H9 (cell line): ENCODE measurements at regions not wholly inside any gene's neighbourhood (a gene's known extent, or its start where the extent isn't known, plus 50 kb on each side); places are given as distances from the start of the nearest gene placed in this dataset.
"Not testable (repeated sequence)": the region's sequence is repeated elsewhere in the genome, so short reads cannot be mapped to it uniquely, and the experiment has no call there.

Experiments used
- DNase-seq: peaks from one replicate; pipeline ENCODE4 v3.0.0-alpha.2; 2017
- H2AFZ ChIP-seq: one replicate; pipeline ENCODE4 v1.6.1; 2013; ENCODE audit warnings: mild to moderate bottlenecking, low read length, control low read depth, moderate library complexity
- H2AK5ac ChIP-seq: 2 replicates; pipeline ENCODE4 v1.6.1; 2013; ENCODE audit warnings: low read length, control low read depth, mixed read lengths; ENCODE audit not compliant: insufficient read length
- H2BK120ac ChIP-seq: one replicate; pipeline ENCODE4 v1.6.1; 2013; ENCODE audit warnings: low read depth, mild to moderate bottlenecking, low read length, control low read depth, inconsistent platforms; ENCODE audit not compliant: poor library complexity, severe bottlenecking
- H2BK12ac ChIP-seq: 2 replicates; pipeline ENCODE4 v1.6.1; 2013; ENCODE audit warnings: low read length, control low read depth, mixed read lengths, low read depth; ENCODE audit not compliant: insufficient read length
- H2BK15ac ChIP-seq: 2 replicates; pipeline ENCODE4 v1.6.1; 2013; ENCODE audit warnings: low read depth, low read length, control low read depth
- H2BK20ac ChIP-seq: one replicate; pipeline ENCODE4 v1.6.1; 2013; ENCODE audit warnings: low read depth, mild to moderate bottlenecking, low read length, control low read depth, inconsistent platforms; ENCODE audit not compliant: poor library complexity, severe bottlenecking
- H2BK5ac ChIP-seq: 2 replicates; pipeline ENCODE4 v1.6.1; 2013; ENCODE audit warnings: low read length, control low read depth, mixed read lengths; ENCODE audit not compliant: insufficient read length
- H3K14ac ChIP-seq: 2 replicates; pipeline ENCODE4 v1.6.1; 2013; ENCODE audit warnings: low read length, control low read depth; ENCODE audit not compliant: insufficient read depth
- H3K18ac ChIP-seq: 2 replicates; pipeline ENCODE4 v1.6.1; 2013; ENCODE audit warnings: low read depth, mild to moderate bottlenecking, mixed read lengths, low read length, control low read depth; ENCODE audit not compliant: insufficient read length
- H3K23ac ChIP-seq: 2 replicates; pipeline ENCODE4 v1.6.1; 2013; ENCODE audit warnings: low read length, control low read depth, mixed read lengths, low read depth; ENCODE audit not compliant: insufficient read length
- H3K23me2 ChIP-seq: 2 replicates; pipeline ENCODE4 v1.6.1; 2013; ENCODE audit warnings: low read depth, mild to moderate bottlenecking, mixed read lengths, low read length, control low read depth; ENCODE audit not compliant: insufficient read length, poor library complexity, severe bottlenecking
- H3K27ac ChIP-seq: 2 replicates; pipeline ENCODE4 v1.5.1; 2013; ENCODE audit warnings: low read length, control low read depth, mixed read lengths, low read depth; ENCODE audit not compliant: insufficient read length
- H3K27me3 ChIP-seq: 2 replicates; pipeline ENCODE4 v1.6.1; 2013; ENCODE audit warnings: low read length, control low read depth, inconsistent platforms; ENCODE audit not compliant: insufficient read depth
- H3K4ac ChIP-seq: 2 replicates; pipeline ENCODE4 v1.6.1; 2013; ENCODE audit warnings: low read depth, mild to moderate bottlenecking, control low read depth, inconsistent platforms, low read length, moderate library complexity
- H3K4me1 ChIP-seq: 2 replicates; pipeline ENCODE4 v1.6.1; 2013; ENCODE audit warnings: low read length, control low read depth, inconsistent platforms; ENCODE audit not compliant: insufficient read depth
- H3K4me2 ChIP-seq: 2 replicates; pipeline ENCODE4 v1.6.1; 2013; ENCODE audit warnings: low read length, control low read depth, mixed read lengths; ENCODE audit not compliant: insufficient read length, insufficient read depth
- H3K56ac ChIP-seq: 2 replicates; pipeline ENCODE4 v1.6.1; 2013; ENCODE audit warnings: low read depth, mild to moderate bottlenecking, mixed read lengths, low read length, control low read depth; ENCODE audit not compliant: insufficient read length
- H3K79me1 ChIP-seq: 2 replicates; pipeline ENCODE4 v1.6.1; 2013; ENCODE audit warnings: low read depth, mild to moderate bottlenecking, moderate library complexity, low read length, control low read depth, inconsistent platforms; ENCODE audit not compliant: insufficient read depth, poor library complexity, severe bottlenecking
- H3K79me2 ChIP-seq: 2 replicates; pipeline ENCODE4 v1.6.1; 2013; ENCODE audit warnings: low read length, control low read depth, inconsistent platforms; ENCODE audit not compliant: insufficient read depth
- H3K9ac ChIP-seq: 2 replicates; pipeline ENCODE4 v1.6.1; 2013; ENCODE audit warnings: low read length, control low read depth, mixed read lengths; ENCODE audit not compliant: insufficient read length; ENCODE audit errors: extremely low read depth
- H3K9me3 ChIP-seq: one replicate; pipeline ENCODE4 v1.6.1; 2013; ENCODE audit warnings: low read depth, low read length, inconsistent platforms; ENCODE audit not compliant: control insufficient read depth
- H3T11ph ChIP-seq: one replicate; pipeline ENCODE4 v1.6.1; 2013; ENCODE audit warnings: mild to moderate bottlenecking, low read length, control low read depth, inconsistent platforms
- H4K20me1 ChIP-seq: one replicate; pipeline ENCODE4 v1.6.1; 2013; ENCODE audit not compliant: control insufficient read depth, insufficient read length, insufficient read depth
- H4K5ac ChIP-seq: 2 replicates; pipeline ENCODE4 v1.6.1; 2013; ENCODE audit warnings: low read depth, mild to moderate bottlenecking, mixed read lengths, low read length, control low read depth; ENCODE audit not compliant: insufficient read length
- H4K8ac ChIP-seq: replicated peaks from 2 replicates; pipeline ENCODE4 v1.6.1; 2013; ENCODE audit warnings: low read length, control low read depth, mixed read lengths, low read depth; ENCODE audit not compliant: insufficient read length
- H4K91ac ChIP-seq: 2 replicates; pipeline ENCODE4 v1.6.1; 2013; ENCODE audit warnings: low read depth, mild to moderate bottlenecking, moderate library complexity, mixed read lengths, low read length, control low read depth; ENCODE audit not compliant: insufficient read length
- H3K27ac Mint-ChIP-seq, 3 experiments: 2 replicates in 2 of 3; 3 replicates in 1 of 3; pipeline ENCODE4 v1.8.0; 2020 to 2021; ENCODE audit warnings: mixed read lengths in 3 of 3, mild to moderate bottlenecking in 1 of 3, moderate library complexity in 1 of 3
- H3K27me3 Mint-ChIP-seq: 2 replicates; pipeline ENCODE4 v1.8.0; 2021; ENCODE audit warnings: low read depth, mild to moderate bottlenecking, moderate library complexity, mixed read lengths
- H3K36me3 Mint-ChIP-seq, 3 experiments: 2 replicates in 2 of 3; 3 replicates in 1 of 3; pipeline ENCODE4 v1.8.0; 2020 to 2021; ENCODE audit warnings: low read depth in 3 of 3, mixed read lengths in 3 of 3; ENCODE audit not compliant: insufficient read depth in 1 of 3
- H3K4me1 Mint-ChIP-seq, 2 experiments: 2 replicates each; pipeline ENCODE4 v1.8.0; 2020; ENCODE audit warnings: mixed read lengths in 2 of 2
- H3K4me3 Mint-ChIP-seq, 2 experiments: 2 replicates in 1 of 2; 3 replicates in 1 of 2; pipeline ENCODE4 v1.8.0; 2020 to 2021; ENCODE audit warnings: mild to moderate bottlenecking in 2 of 2, mixed read lengths in 2 of 2, moderate library complexity in 1 of 2
- H3K9me3 Mint-ChIP-seq, 2 experiments: 2 replicates in 1 of 2; 3 replicates in 1 of 2; pipeline ENCODE4 v1.8.0; 2020; ENCODE audit warnings: mild to moderate bottlenecking in 2 of 2, mixed read lengths in 2 of 2, moderate library complexity in 1 of 2
- CTCF ChIP-seq: fragments of 200-600 bp; sonication (generic); conservative IDR thresholded peaks from 3 replicates; pipeline ENCODE4 v1.8.0; 2021; ENCODE audit warnings: antibody characterized with exemption, mild to moderate bottlenecking
- WGBS: extraction: QIAGEN DNeasy Blood & Tissue Kit; methylation state at CpG from one replicate; pipeline ENCODE4 v1.1.7; 2013; ENCODE audit warnings: missing lambda C conversion rate, low lambda C conversion rate, mixed read lengths; ENCODE audit not compliant: insufficient read length; ENCODE audit errors: extremely low coverage; 5-methylcytosine and 5-hydroxymethylcytosine counted together

- no peak overlapping the region for H4K8ac ChIP-seq
- Mint-ChIP-seq H3K4me1 (peaks cover 15% of the 10 kb centered on the region in 2 experiments), H3K27ac (no peak overlapping the region), H3K9me3 (peaks cover 28 to 29% of the 10 kb centered on the region in 2 experiments), H3K36me3 (peaks cover 17 to 27% (median 25%) of the 10 kb centered on the region in 3 experiments), H3K4me3 (no peak overlapping the region), H3K27me3 (no peaks in the 10 kb centered on the region)
- H2AK5ac ChIP-seq, result no peak overlapping the region
- H4K5ac ChIP-seq, result no peak overlapping the region
- H2BK120ac ChIP-seq, result no peak overlapping the region
- H3K4ac ChIP-seq, result no peak overlapping the region
- no peak overlapping the region for H3K56ac ChIP-seq
- H3K23me2 ChIP-seq, result no peaks in the 10 kb centered on the region
- H4K91ac ChIP-seq, result no peak overlapping the region
- no peak overlapping the region for H2BK12ac ChIP-seq
- no peaks in the 10 kb centered on the region for H3K79me1 ChIP-seq
- H3K18ac ChIP-seq, result no peak overlapping the region
- no peaks in the 10 kb centered on the region for H3K79me2 ChIP-seq
- no peak overlapping the region for H3K9ac ChIP-seq
- H2BK5ac ChIP-seq, result no peak overlapping the region
- no peaks in the 10 kb centered on the region for H3K27me3 ChIP-seq
- no peak overlapping the region for H3K4me2 ChIP-seq
- no peaks in the 10 kb centered on the region for H4K20me1 ChIP-seq
- H3K23ac ChIP-seq, result no peak overlapping the region
- H3K27ac ChIP-seq, result no peak overlapping the region
- H3K14ac ChIP-seq, result no peak overlapping the region
- no peak for DNase-seq
- no CpG with 5 or more reads among the region's 3 CpGs for WGBS
- no peak for TF ChIP-seq CTCF
- no peaks in the 10 kb centered on the region for H3K9me3 ChIP-seq
- no peak overlapping the region for H2AFZ ChIP-seq
- peaks cover 3% of the 10 kb centered on the region; the same call in 1 of the 2 replicates for H3K4me1 ChIP-seq
- H2BK15ac ChIP-seq, result no peak overlapping the region
- H3T11ph ChIP-seq, result no peak overlapping the region
- no peak overlapping the region for H2BK20ac ChIP-seq
Observed at GRCh38 chr7:81226234-81226633, 307.4 kb upstream of the SEMA3C start.

GRCh38 chr7:81222692-81223091 lies 303.8 kb upstream of the SEMA3C start:
- H3K79me1 ChIP-seq, H3K27ac ChIP-seq, H2BK5ac ChIP-seq, H3K4ac ChIP-seq, H3K23me2 ChIP-seq, H4K20me1 ChIP-seq, H3T11ph ChIP-seq, H3K9ac ChIP-seq, H3K56ac ChIP-seq, H2BK20ac ChIP-seq, H4K91ac ChIP-seq, H3K4me1 ChIP-seq, H4K5ac ChIP-seq, H3K79me2 ChIP-seq, H2BK120ac ChIP-seq, H3K14ac ChIP-seq, H3K9me3 ChIP-seq, H3K27me3 Mint-ChIP-seq, H2AFZ ChIP-seq, H2BK12ac ChIP-seq, H2AK5ac ChIP-seq, DNase-seq, H3K4me2 ChIP-seq, H3K4me1 Mint-ChIP-seq, H3K27ac Mint-ChIP-seq, H3K27me3 ChIP-seq, H3K23ac ChIP-seq, H3K18ac ChIP-seq, H2BK15ac ChIP-seq, H4K8ac ChIP-seq, H3K4me3 Mint-ChIP-seq: not testable (repeated sequence)
- Mint-ChIP-seq H3K9me3 (peaks cover 28 to 29% of the 10 kb centered on the region in 2 experiments), H3K36me3 (peaks cover 17 to 27% (median 25%) of the 10 kb centered on the region in 3 experiments)
- no CpG with 5 or more reads among the region's 2 CpGs for WGBS
